Stimulated activated CD8-positive, alpha-beta memory T cell treated with anti-CD3 and anti-CD28 coated beads, Interleukin-7, amount 100 ng/mL, for 48 hours (primary cell): ENCODE measurements at regions not wholly inside any gene's neighbourhood (a gene's known extent, or its start where the extent isn't known, plus 50 kb on each side); places are given as distances from the start of the nearest gene placed in this dataset.
"Not testable (repeated sequence)": the region's sequence is repeated elsewhere in the genome, so short reads cannot be mapped to it uniquely, and the experiment has no call there.

Experiments
- DNase-seq, 2 donors: peaks; one replicate each; pipeline ENCODE4 v3.0.0-alpha.2; 2020; ENCODE audit warnings: low read depth in 1 of 2; ENCODE audit errors: extremely low read depth in 1 of 2

GRCh38 chr7:29619111-29619510, 55.5 kb downstream of the PRR15 start:
- DNase-seq, result no peak

- DNase-seq, result no peak
Measured at GRCh38 chr7:29619848-29620555, 56.4 kb downstream of the PRR15 start.

GRCh38 chr7:29620556-29620930, 56.9 kb downstream of the PRR15 start:
- no peak for DNase-seq

- DNase-seq, result no peak
Measured at GRCh38 chr7:29622335-29623265, 59.0 kb downstream of the PRR15 start.

GRCh38 chr7:29623973-29624372, 60.3 kb downstream of the PRR15 start:
- no peak for DNase-seq

- DNase-seq, result no peak
Measured at GRCh38 chr7:29626730-29627129, 63.1 kb downstream of the PRR15 start.

GRCh38 chr7:29627631-29628030, 64.0 kb downstream of the PRR15 start:
- no peak for DNase-seq

GRCh38 chr7:29629507-29629906, 65.9 kb downstream of the PRR15 start:
- DNase-seq, result no peak

- DNase-seq, result not testable (repeated sequence)
Measured at GRCh38 chr7:29635067-29636008, 71.7 kb downstream of the PRR15 start.

- no peak for DNase-seq
Measured at GRCh38 chr7:29636009-29636351, 72.3 kb downstream of the PRR15 start.

- DNase-seq, result no peak
Measured at GRCh38 chr7:29637374-29637773, 73.7 kb downstream of the PRR15 start.

GRCh38 chr7:29638841-29639240, 75.2 kb downstream of the PRR15 start:
- not testable (repeated sequence) for DNase-seq

- DNase-seq, result no peak
Measured at GRCh38 chr7:29639386-29639785, 75.8 kb downstream of the PRR15 start.

- DNase-seq, result no peak
Measured at GRCh38 chr7:29639886-29640595, 76.4 kb downstream of the PRR15 start.

GRCh38 chr7:29641651-29642050, 78.0 kb downstream of the PRR15 start:
- DNase-seq, result no peak

- no peak for DNase-seq
Measured at GRCh38 chr7:29642494-29643155, 79.0 kb downstream of the PRR15 start.

GRCh38 chr7:29646116-29646515, 82.5 kb downstream of the PRR15 start:
- not testable (repeated sequence) for DNase-seq

- no peak for DNase-seq
Measured at GRCh38 chr7:29647020-29647654, 83.5 kb downstream of the PRR15 start.

- not testable (repeated sequence) for DNase-seq
Measured at GRCh38 chr7:29647691-29648210, 84.1 kb downstream of the PRR15 start.
